ENCODE measurements at regions not wholly inside any gene's neighbourhood (a gene's known extent, or its start where the extent isn't known, plus 50 kb on each side); places are given as distances from the start of the nearest gene placed in this dataset.
"Not testable (repeated sequence)": the region's sequence is repeated elsewhere in the genome, so short reads cannot be mapped to it uniquely, and the experiment has no call there.

DNA sequence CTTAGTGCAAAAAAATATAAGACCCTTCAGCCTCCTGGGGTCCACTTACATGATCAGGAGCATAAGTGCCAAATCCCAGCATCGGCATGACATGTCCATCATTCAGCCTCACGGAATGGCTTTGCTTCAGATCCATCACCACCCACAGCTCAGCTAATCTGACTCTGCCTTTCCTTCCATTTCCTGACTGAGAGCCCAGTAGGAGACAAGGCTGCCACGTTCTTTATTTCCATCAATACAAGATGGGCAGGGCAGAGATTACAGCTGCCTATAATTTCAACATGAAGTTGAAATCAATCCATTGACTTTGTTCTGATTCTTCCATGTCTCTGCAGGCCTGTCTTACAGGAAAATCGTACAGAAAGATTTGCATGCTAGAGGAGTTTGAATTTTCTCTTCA, 76.4 kb upstream of the UCN3 start:
- ChIA-PET POLR2A (no interaction called here), CTCF (interaction anchor here (2.3 kb wide), 1 partner anchor 438 kb away, joined by 14 read pairs; no protein-coding TSS in a partner anchor)
- H3K4me3 ChIP-seq (ENCODE audit: low read depth in 2 of 2, low read length in 1 of 2): no peak overlapping the region

GRCh38 chr10:5289228-5289627, 75.5 kb upstream of the UCN3 start:
- H3K79me2 ChIP-seq (ENCODE audit: insufficient read depth); H2AFZ ChIP-seq (ENCODE audit: low read depth); H3K9me2 ChIP-seq; H3K27ac ChIP-seq (ENCODE audit: low read depth in 2 of 2, low read length in 1 of 2); H3K4me1 ChIP-seq (ENCODE audit: control insufficient read depth in 1 of 2, insufficient read depth in 2 of 2, low read depth in 1 of 2, low read length in 1 of 2); H3K9ac ChIP-seq; H3K27me3 ChIP-seq (ENCODE audit: insufficient read depth); H3K36me3 ChIP-seq (replicated peaks in 1 of 2; ENCODE audit: control insufficient read depth in 1 of 2, insufficient read depth in 2 of 2, low read length in 1 of 2); POLR2A ChIA-PET; H3K4me2 ChIP-seq; DNase-seq; H3K9me3 ChIP-seq; H3F3A ChIP-seq (replicated peaks; ENCODE audit: insufficient read depth); H4K20me1 ChIP-seq (ENCODE audit: insufficient read depth); H3K4me3 ChIP-seq (ENCODE audit: low read depth in 2 of 2, low read length in 1 of 2): not testable (repeated sequence)
- CTCF ChIA-PET: interaction anchor here (2.1 kb wide), 1 partner anchor 439 kb away, joined by 6 read pairs; no protein-coding TSS in a partner anchor
- WGBS (ENCODE audit: low lambda C conversion rate): 36% methylated on average over 1 of the region's 1 CpG

More for the DNA sequence above, 76.4 kb upstream of the UCN3 start:
- Histone ChIP-seq H3K9me2 (no peaks in the 10 kb centered on the region), H3F3A (replicated peaks; ENCODE audit: insufficient read depth) (no peaks in the 10 kb centered on the region), H4K20me1 (ENCODE audit: insufficient read depth) (no peaks in the 10 kb centered on the region), H3K79me2 (ENCODE audit: insufficient read depth) (no peaks in the 10 kb centered on the region), H3K4me2 (no peak overlapping the region), H3K9ac (no peak overlapping the region), H3K9me3 (no peaks in the 10 kb centered on the region), H3K27ac (ENCODE audit: low read depth in 2 of 2, low read length in 1 of 2) (no peak overlapping the region), H3K4me1 (ENCODE audit: control insufficient read depth in 1 of 2, insufficient read depth in 2 of 2, low read depth in 1 of 2, low read length in 1 of 2) (peaks cover 0 to 13% of the 10 kb centered on the region in 2 experiments; a peak in 1 of 4 replicates), H3K36me3 (replicated peaks in 1 of 2; ENCODE audit: control insufficient read depth in 1 of 2, insufficient read depth in 2 of 2, low read length in 1 of 2) (no peaks in the 10 kb centered on the region), H3K27me3 (ENCODE audit: insufficient read depth) (no peaks in the 10 kb centered on the region), H2AFZ (ENCODE audit: low read depth) (no peak overlapping the region)
- 16% methylated on average over 4 of the region's 4 CpGs for WGBS (ENCODE audit: low lambda C conversion rate)
- TF ChIP-seq, protein P1, sequence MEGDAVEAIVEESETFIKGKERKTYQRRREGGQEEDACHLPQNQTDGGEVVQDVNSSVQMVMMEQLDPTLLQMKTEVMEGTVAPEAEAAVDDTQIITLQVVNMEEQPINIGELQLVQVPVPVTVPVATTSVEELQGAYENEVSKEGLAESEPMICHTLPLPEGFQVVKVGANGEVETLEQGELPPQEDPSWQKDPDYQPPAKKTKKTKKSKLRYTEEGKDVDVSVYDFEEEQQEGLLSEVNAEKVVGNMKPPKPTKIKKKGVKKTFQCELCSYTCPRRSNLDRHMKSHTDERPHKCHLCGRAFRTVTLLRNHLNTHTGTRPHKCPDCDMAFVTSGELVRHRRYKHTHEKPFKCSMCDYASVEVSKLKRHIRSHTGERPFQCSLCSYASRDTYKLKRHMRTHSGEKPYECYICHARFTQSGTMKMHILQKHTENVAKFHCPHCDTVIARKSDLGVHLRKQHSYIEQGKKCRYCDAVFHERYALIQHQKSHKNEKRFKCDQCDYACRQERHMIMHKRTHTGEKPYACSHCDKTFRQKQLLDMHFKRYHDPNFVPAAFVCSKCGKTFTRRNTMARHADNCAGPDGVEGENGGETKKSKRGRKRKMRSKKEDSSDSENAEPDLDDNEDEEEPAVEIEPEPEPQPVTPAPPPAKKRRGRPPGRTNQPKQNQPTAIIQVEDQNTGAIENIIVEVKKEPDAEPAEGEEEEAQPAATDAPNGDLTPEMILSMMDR (IDR thresholded peaks at IDR 0.05): no peak
- no peak for TF ChIP-seq ZBTB33 (IDR thresholded peaks at IDR 0.05; ENCODE audit: borderline replicate concordance, low read depth)
- TF ChIP-seq MEF2A (IDR thresholded peaks at IDR 0.05; ENCODE audit: borderline replicate concordance, low read depth): no peak
- no peak for TF ChIP-seq FOXJ3 (CRISPR knock-in tag; IDR thresholded peaks at IDR 0.05)
- TF ChIP-seq GATA2 (CRISPR knock-in tag; IDR thresholded peaks at IDR 0.05): no peak
- TF ChIP-seq EZH2phosphoT487 (IDR thresholded peaks at IDR 0.05; ENCODE audit: borderline replicate concordance, low read depth): no peak
- TF ChIP-seq NFIC (IDR thresholded peaks at IDR 0.05; ENCODE audit: borderline replicate concordance): no peak
- TF ChIP-seq TCF12 (IDR thresholded peaks at IDR 0.05): no peak
- TF ChIP-seq RAD21 (IDR thresholded peaks at IDR 0.05; ENCODE audit: low read length): no peak
- no peak for TF ChIP-seq USF2 (IDR thresholded peaks at IDR 0.05; ENCODE audit: borderline replicate concordance, low read depth, low read length)
- TF ChIP-seq TAF1 (IDR thresholded peaks at IDR 0.05; ENCODE audit: borderline replicate concordance, low read depth, low read length): no peak
- no peak for TF ChIP-seq CHD2 (IDR thresholded peaks at IDR 0.05; ENCODE audit: low read length, partially characterized antibody)
- no peak for TF ChIP-seq FOXM1 (IDR thresholded peaks at IDR 0.05; ENCODE audit: low read depth)
- TF ChIP-seq SMC3 (IDR thresholded peaks at IDR 0.05; ENCODE audit: low read depth, low read length): no peak
- TF ChIP-seq NRF1 (IDR thresholded peaks at IDR 0.05; ENCODE audit: low read depth, low read length): no peak
- no peak for TF ChIP-seq GABPA (IDR thresholded peaks at IDR 0.05; ENCODE audit: low read depth)
- no peak for TF ChIP-seq TEAD4 (IDR thresholded peaks at IDR 0.05; ENCODE audit: borderline replicate concordance, insufficient read depth)
- TF ChIP-seq JUND (IDR thresholded peaks at IDR 0.05): no peak
- no peak for DNase-seq

All from SK-N-SH (cell line).